ENCODE measurements at regions not wholly inside any gene's neighbourhood (a gene's known extent, or its start where the extent isn't known, plus 50 kb on each side); places are given as distances from the start of the nearest gene placed in this dataset.
A peak's percentile ranks its signal among the peaks of the same experiment; 100 is the strongest.

DNA sequence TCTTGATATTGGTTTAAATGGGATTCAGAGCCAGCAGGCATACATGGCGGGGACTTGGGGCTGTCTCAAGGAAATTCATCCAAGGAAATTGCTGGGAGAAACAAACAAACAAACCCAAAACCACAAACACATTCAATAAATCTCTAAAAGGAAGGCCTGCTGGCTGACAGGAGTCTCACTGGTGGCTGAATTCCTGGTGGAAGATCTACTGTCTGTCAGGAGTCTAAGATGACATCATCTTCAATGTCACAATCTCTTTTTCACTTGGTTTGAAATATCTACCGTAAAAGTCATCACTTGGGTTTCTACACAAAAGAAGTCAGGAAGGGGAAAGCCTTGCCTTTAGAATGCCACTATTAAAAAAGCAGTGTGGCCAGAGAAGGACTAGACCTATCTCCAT, 87.9 kb downstream of the KLF5 start:
- Histone ChIP-seq H3K23ac (ENCODE audit: low read length in 2 of 2) (no peak overlapping the region), H3K27ac (ENCODE audit: low read length, poor library complexity, severe bottlenecking) (no peak overlapping the region), H2AFZ (ENCODE audit: low read depth, low read length) (no peak overlapping the region), H4K91ac (ENCODE audit: low read length) (no peak overlapping the region), H3K18ac (ENCODE audit: low read depth in 1 of 2, low read length in 2 of 2) (no peak overlapping the region), H3K4me2 (ENCODE audit: low read length, poor library complexity, severe bottlenecking) (no peak overlapping the region), H3K27me3 (ENCODE audit: control insufficient read depth in 1 of 2, insufficient read depth in 1 of 2, low read length in 2 of 2) (no peaks in the 10 kb centered on the region), H2BK12ac (ENCODE audit: low read length in 2 of 2) (no peak overlapping the region), H3K36me3 (ENCODE audit: control insufficient read depth in 1 of 2, insufficient read depth in 2 of 2, low read depth in 1 of 2, low read length in 2 of 2) (no peaks in the 10 kb centered on the region), H3K4me3 (ENCODE audit: insufficient read depth in 1 of 2, low read depth in 1 of 2, low read length in 2 of 2) (no peak overlapping the region), H4K8ac (ENCODE audit: low read length) (no peak overlapping the region), H3K14ac (ENCODE audit: low read length in 2 of 2) (no peak overlapping the region), H2AK5ac (ENCODE audit: low read length, severe bottlenecking) (no peak overlapping the region), H3K9ac (ENCODE audit: low read length) (no peak overlapping the region), H3K4me1 (ENCODE audit: control insufficient read depth, insufficient read depth, low read depth, low read length) (no peaks in the 10 kb centered on the region), H2BK5ac (ENCODE audit: low read depth, low read length, poor library complexity, severe bottlenecking) (no peak overlapping the region), H2BK120ac (ENCODE audit: low read depth, low read length) (no peak overlapping the region), H3K79me1 (replicated peaks; ENCODE audit: low read length, poor library complexity, severe bottlenecking) (no peaks in the 10 kb centered on the region), H3K9me3 (ENCODE audit: control insufficient read depth, low read length) (no peaks in the 10 kb centered on the region), H2BK15ac (ENCODE audit: low read depth, poor library complexity, severe bottlenecking) (no peak overlapping the region), H3K4ac (ENCODE audit: low read depth in 1 of 2, low read length in 2 of 2) (no peak overlapping the region)
- 33% methylated on average over 1 of the region's 2 CpGs for WGBS
- peak; percentile 84 for DNase-seq

DNA sequence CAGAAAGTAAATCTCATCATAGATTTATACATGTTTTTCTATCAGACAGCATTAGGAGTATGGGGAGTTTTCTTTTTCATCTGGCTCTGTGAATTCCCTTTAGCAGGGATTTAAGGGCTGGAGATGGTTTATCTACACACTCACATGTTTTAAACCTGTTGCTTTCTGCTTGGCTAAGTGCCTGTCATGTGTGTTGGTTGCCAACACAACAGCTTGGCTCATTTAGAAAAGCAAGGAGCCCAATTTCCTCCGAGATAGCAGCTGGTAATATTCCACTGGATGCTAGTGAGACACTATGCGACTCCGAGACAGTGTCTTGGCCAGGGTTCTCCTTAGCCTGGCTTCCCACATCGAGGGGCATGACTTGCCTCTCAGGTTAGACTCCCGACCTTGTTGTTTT, 83.3 kb downstream of the KLF5 start:
- H3K36me3 ChIP-seq (ENCODE audit: control insufficient read depth in 1 of 2, insufficient read depth in 2 of 2, low read depth in 1 of 2, low read length in 2 of 2), result no peaks in the 10 kb centered on the region
- H3K9me3 ChIP-seq (ENCODE audit: control insufficient read depth, low read length), result no peaks in the 10 kb centered on the region
- no peaks in the 10 kb centered on the region for H3K79me1 ChIP-seq (replicated peaks; ENCODE audit: low read length, poor library complexity, severe bottlenecking)
- H3K18ac ChIP-seq (ENCODE audit: low read depth in 1 of 2, low read length in 2 of 2), result no peak overlapping the region
- peak overlapping the region; percentile 46 for H2BK15ac ChIP-seq (ENCODE audit: low read depth, poor library complexity, severe bottlenecking)
- H2BK5ac ChIP-seq (ENCODE audit: low read depth, low read length, poor library complexity, severe bottlenecking), result no peak overlapping the region
- H2BK12ac ChIP-seq (ENCODE audit: low read length in 2 of 2), result no peak overlapping the region
- DNase-seq, result no peak
- no peak overlapping the region for H3K23ac ChIP-seq (ENCODE audit: low read length in 2 of 2)
- H4K8ac ChIP-seq (ENCODE audit: low read length), result peak overlapping the region; percentile 48
- no peak overlapping the region for H2AFZ ChIP-seq (ENCODE audit: low read depth, low read length)
- no peak overlapping the region for H3K4ac ChIP-seq (ENCODE audit: low read depth in 1 of 2, low read length in 2 of 2)
- H2AK5ac ChIP-seq (ENCODE audit: low read length, severe bottlenecking), result no peak overlapping the region
- no peaks in the 10 kb centered on the region for H3K27me3 ChIP-seq (ENCODE audit: control insufficient read depth in 1 of 2, insufficient read depth in 1 of 2, low read length in 2 of 2)
- WGBS, result 88% methylated on average over 5 of the region's 5 CpGs
- H3K4me3 ChIP-seq (ENCODE audit: insufficient read depth in 1 of 2, low read depth in 1 of 2, low read length in 2 of 2), result peak overlapping the region in 1 of 2 experiments; percentile 50
- H3K4me1 ChIP-seq (ENCODE audit: control insufficient read depth, insufficient read depth, low read depth, low read length), result peaks cover 1% of the 10 kb centered on the region
- H3K27ac ChIP-seq (ENCODE audit: low read length, poor library complexity, severe bottlenecking), result no peak overlapping the region
- H4K91ac ChIP-seq (ENCODE audit: low read length), result peak overlapping the region; percentile 77
- H2BK120ac ChIP-seq (ENCODE audit: low read depth, low read length), result no peak overlapping the region
- no peak overlapping the region for H3K9ac ChIP-seq (ENCODE audit: low read length)
- H3K4me2 ChIP-seq (ENCODE audit: low read length, poor library complexity, severe bottlenecking), result no peak overlapping the region
- H3K14ac ChIP-seq (ENCODE audit: low read length in 2 of 2), result no peak overlapping the region

GRCh38 chr13:73141292-73141771, 82.5 kb downstream of the KLF5 start:
- no peak overlapping the region for H2BK120ac ChIP-seq (ENCODE audit: low read depth, low read length)
- no peak overlapping the region for H3K23ac ChIP-seq (ENCODE audit: low read length in 2 of 2)
- H3K27ac ChIP-seq (ENCODE audit: low read length, poor library complexity, severe bottlenecking), result no peak overlapping the region
- no peaks in the 10 kb centered on the region for H3K79me1 ChIP-seq (replicated peaks; ENCODE audit: low read length, poor library complexity, severe bottlenecking)
- no peak overlapping the region for H3K4me2 ChIP-seq (ENCODE audit: low read length, poor library complexity, severe bottlenecking)
- peaks cover 1% of the 10 kb centered on the region for H3K4me1 ChIP-seq (ENCODE audit: control insufficient read depth, insufficient read depth, low read depth, low read length)
- no peak overlapping the region for H3K4ac ChIP-seq (ENCODE audit: low read depth in 1 of 2, low read length in 2 of 2)
- no peak overlapping the region for H2AFZ ChIP-seq (ENCODE audit: low read depth, low read length)
- H3K14ac ChIP-seq (ENCODE audit: low read length in 2 of 2), result no peak overlapping the region
- peak; percentile 30 for DNase-seq
- no peaks in the 10 kb centered on the region for H3K27me3 ChIP-seq (ENCODE audit: control insufficient read depth in 1 of 2, insufficient read depth in 1 of 2, low read length in 2 of 2)
- H4K91ac ChIP-seq (ENCODE audit: low read length), result no peak overlapping the region
- no peak overlapping the region for H2BK12ac ChIP-seq (ENCODE audit: low read length in 2 of 2)
- H2AK5ac ChIP-seq (ENCODE audit: low read length, severe bottlenecking), result no peak overlapping the region
- no peak overlapping the region for H2BK15ac ChIP-seq (ENCODE audit: low read depth, poor library complexity, severe bottlenecking)
- peak overlapping the region; percentile 4 for H3K9ac ChIP-seq (ENCODE audit: low read length)
- peak overlapping the region in 1 of 2 experiments; percentile 50 for H3K4me3 ChIP-seq (ENCODE audit: insufficient read depth in 1 of 2, low read depth in 1 of 2, low read length in 2 of 2)
- 72% methylated on average over 3 of the region's 4 CpGs for WGBS
- no peak overlapping the region for H2BK5ac ChIP-seq (ENCODE audit: low read depth, low read length, poor library complexity, severe bottlenecking)
- peak overlapping the region in 1 of 2 experiments; percentile 2 for H3K18ac ChIP-seq (ENCODE audit: low read depth in 1 of 2, low read length in 2 of 2)
- no peaks in the 10 kb centered on the region for H3K9me3 ChIP-seq (ENCODE audit: control insufficient read depth, low read length)
- H3K36me3 ChIP-seq (ENCODE audit: control insufficient read depth in 1 of 2, insufficient read depth in 2 of 2, low read depth in 1 of 2, low read length in 2 of 2), result no peaks in the 10 kb centered on the region
- H4K8ac ChIP-seq (ENCODE audit: low read length), result no peak overlapping the region

DNA sequence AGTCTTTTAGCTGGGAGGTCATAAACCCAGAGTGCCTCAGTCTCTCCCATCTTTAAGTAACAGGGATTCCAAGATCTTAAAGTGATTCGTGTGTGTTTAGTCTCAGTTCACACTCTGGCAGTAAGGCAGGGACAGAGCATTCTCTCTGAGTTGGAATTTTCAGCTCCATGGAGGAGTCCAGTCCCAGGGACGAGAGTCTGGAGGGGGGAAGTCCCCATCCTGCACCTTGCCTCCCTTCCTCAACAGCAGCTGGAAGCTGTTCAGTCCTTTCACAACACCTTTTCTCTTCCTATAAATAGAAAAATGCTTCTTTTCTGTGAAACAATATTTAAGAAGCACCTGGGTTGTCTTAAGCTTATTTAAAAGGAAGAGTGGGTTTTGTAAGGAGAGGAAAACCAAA, 82.0 kb downstream of the KLF5 start:
- H3K9me3 ChIP-seq (ENCODE audit: control insufficient read depth, low read length), result no peaks in the 10 kb centered on the region
- no peaks in the 10 kb centered on the region for H3K79me1 ChIP-seq (replicated peaks; ENCODE audit: low read length, poor library complexity, severe bottlenecking)
- no peak overlapping the region for H2BK12ac ChIP-seq (ENCODE audit: low read length in 2 of 2)
- no peak overlapping the region for H3K4me2 ChIP-seq (ENCODE audit: low read length, poor library complexity, severe bottlenecking)
- H3K23ac ChIP-seq (ENCODE audit: low read length in 2 of 2), result no peak overlapping the region
- H2BK5ac ChIP-seq (ENCODE audit: low read depth, low read length, poor library complexity, severe bottlenecking), result no peak overlapping the region
- H2BK120ac ChIP-seq (ENCODE audit: low read depth, low read length), result no peak overlapping the region
- H2AFZ ChIP-seq (ENCODE audit: low read depth, low read length), result no peak overlapping the region
- peaks cover 1% of the 10 kb centered on the region for H3K4me1 ChIP-seq (ENCODE audit: control insufficient read depth, insufficient read depth, low read depth, low read length)
- H2AK5ac ChIP-seq (ENCODE audit: low read length, severe bottlenecking), result no peak overlapping the region
- no peak overlapping the region for H3K14ac ChIP-seq (ENCODE audit: low read length in 2 of 2)
- DNase-seq, result peak; percentile 18
- no peak overlapping the region for H3K4me3 ChIP-seq (ENCODE audit: insufficient read depth in 1 of 2, low read depth in 1 of 2, low read length in 2 of 2)
- WGBS, result 92% methylated on average over 2 of the region's 2 CpGs
- H3K18ac ChIP-seq (ENCODE audit: low read depth in 1 of 2, low read length in 2 of 2), result no peak overlapping the region
- no peak overlapping the region for H3K9ac ChIP-seq (ENCODE audit: low read length)
- H2BK15ac ChIP-seq (ENCODE audit: low read depth, poor library complexity, severe bottlenecking), result no peak overlapping the region
- H3K27me3 ChIP-seq (ENCODE audit: control insufficient read depth in 1 of 2, insufficient read depth in 1 of 2, low read length in 2 of 2), result no peaks in the 10 kb centered on the region
- H4K8ac ChIP-seq (ENCODE audit: low read length), result no peak overlapping the region
- no peaks in the 10 kb centered on the region for H3K36me3 ChIP-seq (ENCODE audit: control insufficient read depth in 1 of 2, insufficient read depth in 2 of 2, low read depth in 1 of 2, low read length in 2 of 2)
- no peak overlapping the region for H3K27ac ChIP-seq (ENCODE audit: low read length, poor library complexity, severe bottlenecking)
- no peak overlapping the region for H4K91ac ChIP-seq (ENCODE audit: low read length)
- no peak overlapping the region for H3K4ac ChIP-seq (ENCODE audit: low read depth in 1 of 2, low read length in 2 of 2)

Measured in mesenchymal stem cell (in vitro differentiated cells and primary cell).